GM12873 (cell line): ENCODE measurements at regions not wholly inside any gene's neighbourhood (a gene's known extent, or its start where the extent isn't known, plus 50 kb on each side); places are given as distances from the start of the nearest gene placed in this dataset.

Source experiments
- TF ChIP-seq, protein P1 (sequence below): IDR thresholded peaks from 2 replicates; pipeline ENCODE4 v1.5.1; 2012; ENCODE audit warnings: low read depth, mild to moderate bottlenecking, moderate library complexity, low read length, control low read depth; ENCODE audit not compliant: insufficient read depth; ENCODE audit errors: missing control alignments

DNA sequence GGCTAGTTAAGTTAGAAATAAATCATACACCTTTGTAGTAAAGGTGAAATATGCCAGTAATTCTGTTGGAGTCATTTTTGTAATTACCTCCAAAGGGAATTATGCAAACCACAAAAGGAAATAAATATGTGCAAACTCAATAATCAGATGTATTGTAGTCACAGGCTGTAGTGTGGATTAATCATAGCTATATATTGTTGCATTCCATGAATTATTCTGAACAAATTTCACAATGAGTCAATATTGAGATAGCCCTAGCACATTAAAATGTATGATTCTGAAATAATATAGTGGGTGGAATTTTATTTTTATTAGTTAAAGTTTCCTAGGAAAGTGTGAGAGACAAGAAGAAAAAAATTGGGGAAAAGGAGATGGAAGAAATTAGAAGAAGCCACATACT, 790.5 kb upstream of the PCDH20 start:
- TF ChIP-seq, protein P1, sequence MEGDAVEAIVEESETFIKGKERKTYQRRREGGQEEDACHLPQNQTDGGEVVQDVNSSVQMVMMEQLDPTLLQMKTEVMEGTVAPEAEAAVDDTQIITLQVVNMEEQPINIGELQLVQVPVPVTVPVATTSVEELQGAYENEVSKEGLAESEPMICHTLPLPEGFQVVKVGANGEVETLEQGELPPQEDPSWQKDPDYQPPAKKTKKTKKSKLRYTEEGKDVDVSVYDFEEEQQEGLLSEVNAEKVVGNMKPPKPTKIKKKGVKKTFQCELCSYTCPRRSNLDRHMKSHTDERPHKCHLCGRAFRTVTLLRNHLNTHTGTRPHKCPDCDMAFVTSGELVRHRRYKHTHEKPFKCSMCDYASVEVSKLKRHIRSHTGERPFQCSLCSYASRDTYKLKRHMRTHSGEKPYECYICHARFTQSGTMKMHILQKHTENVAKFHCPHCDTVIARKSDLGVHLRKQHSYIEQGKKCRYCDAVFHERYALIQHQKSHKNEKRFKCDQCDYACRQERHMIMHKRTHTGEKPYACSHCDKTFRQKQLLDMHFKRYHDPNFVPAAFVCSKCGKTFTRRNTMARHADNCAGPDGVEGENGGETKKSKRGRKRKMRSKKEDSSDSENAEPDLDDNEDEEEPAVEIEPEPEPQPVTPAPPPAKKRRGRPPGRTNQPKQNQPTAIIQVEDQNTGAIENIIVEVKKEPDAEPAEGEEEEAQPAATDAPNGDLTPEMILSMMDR = no peak

DNA sequence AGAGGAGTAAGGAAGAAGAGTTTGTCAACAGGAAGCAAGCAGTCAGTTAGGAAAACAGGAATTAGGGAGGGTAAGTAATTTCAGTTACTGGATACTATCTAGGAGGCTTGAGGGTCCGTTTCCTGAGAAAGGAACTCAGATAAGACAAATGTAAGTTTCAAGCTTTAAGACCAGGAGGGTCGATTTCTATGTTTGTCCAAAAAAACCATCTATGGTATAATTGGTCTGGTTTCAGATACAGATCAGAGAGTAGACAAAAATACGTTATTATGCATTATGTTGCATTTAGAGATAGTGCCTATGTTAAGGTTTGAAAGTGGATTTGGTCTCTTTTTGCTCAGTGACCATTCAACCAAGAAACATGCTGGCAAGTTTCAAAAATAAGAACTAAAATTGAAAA, 789.6 kb upstream of the PCDH20 start:
- TF ChIP-seq, protein P1 = no peak

DNA sequence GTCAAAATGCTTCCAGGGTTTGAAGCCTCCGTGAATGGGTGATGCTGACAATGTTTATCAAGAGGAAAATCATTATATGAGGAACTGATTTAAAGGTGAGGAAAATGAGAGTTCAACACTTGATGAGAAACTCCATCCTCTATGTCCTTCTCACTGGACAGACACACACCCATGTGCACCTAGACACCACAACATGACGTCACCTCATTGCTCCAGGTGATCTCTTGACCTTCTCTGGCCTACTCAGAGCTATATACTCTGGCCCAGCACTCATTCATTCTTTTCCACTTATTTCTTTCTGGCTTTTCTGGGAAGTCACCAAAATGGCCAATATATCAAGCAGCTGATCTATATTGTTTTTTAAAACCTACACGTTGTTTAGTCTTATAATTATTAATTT, 778.7 kb upstream of the PCDH20 start:
- TF ChIP-seq, protein P1 = no peak

DNA sequence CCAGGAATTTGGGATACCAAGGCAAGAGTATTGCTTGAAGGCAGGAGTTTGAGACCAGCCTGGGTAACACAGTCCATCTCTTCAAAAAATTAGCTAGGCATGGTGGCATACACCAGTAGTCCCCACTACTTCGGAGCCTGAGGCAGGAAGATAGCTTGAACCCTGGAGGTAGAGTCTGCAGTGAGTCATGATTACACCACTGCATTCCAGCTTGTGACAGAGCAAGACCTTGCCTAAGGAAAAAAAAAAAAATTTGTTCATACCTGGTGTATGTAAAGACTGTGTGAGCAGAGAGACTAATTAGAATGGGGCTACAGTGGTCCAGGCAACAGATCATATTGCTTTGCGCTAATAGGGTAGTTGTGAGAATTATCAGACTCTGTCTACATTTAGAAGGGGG, 778.3 kb upstream of the PCDH20 start:
- TF ChIP-seq, protein P1 = no peak

DNA sequence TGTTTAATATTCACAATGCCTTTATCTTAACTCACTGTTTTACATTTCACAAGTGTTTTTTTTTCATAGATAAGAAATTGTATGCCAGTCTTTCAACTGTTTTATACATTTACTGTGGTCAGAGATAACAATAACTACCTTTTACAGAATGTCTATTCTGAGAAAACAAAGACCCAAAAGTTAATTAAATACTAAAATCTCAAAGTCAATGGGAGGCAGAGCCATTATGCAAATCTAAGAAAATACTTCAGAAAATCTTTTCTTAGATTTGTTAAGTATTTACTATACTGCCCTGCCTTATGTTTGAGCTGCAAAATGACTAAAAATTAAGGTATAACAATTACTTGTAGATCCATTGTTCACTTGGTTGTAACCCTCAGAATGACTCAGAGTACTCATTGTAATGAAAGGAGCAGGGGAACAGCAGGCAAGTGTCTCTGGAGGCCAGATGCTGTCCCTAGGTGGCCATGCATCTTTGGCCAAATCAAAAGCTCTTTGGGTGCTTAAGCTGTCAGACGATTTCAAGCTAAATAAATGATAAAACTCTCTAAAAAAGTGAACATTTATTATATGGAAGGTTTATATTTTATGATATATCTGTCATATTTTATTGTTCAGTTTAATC, 770.1 kb upstream of the PCDH20 start:
- TF ChIP-seq, protein P1 = no peak

DNA sequence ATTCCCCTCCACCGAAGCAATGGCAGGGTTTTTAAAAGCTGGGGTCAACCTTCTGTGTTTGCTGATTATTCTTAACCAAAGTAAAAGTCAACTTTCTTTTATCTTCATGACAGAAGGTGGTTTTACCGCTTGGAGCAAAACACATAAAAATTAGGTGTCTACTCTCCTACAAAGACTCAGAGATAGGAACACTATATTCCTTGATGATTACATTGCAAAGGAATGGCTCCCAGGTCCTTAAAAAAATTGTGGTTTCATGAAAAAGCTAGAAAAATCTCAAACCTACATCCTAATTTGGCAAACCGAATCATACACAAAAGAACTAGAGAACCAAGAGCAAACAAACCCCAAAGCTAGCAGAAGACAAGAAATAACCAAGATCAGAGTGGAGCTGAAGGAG, 760.4 kb upstream of the PCDH20 start:
- TF ChIP-seq, protein P1 = no peak

DNA sequence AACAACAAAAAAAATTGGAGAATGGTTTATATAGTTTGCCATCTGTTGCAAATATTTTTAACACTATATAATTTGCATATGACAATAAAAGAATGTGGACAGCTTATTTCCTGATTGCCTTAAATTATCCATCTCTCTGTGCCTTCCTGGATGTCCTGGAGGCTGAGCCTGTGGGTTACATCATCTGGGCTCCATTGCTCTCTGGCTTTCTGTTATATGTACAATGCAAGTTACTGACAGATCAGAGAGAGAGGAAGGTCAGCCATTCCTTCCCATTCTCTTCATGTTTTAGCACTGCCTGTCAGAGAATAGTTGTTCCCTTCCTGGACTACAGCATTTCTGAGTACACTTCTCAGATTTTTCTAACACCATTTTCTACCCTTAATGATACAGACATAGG, 758.3 kb upstream of the PCDH20 start:
- TF ChIP-seq, protein P1 = no peak

DNA sequence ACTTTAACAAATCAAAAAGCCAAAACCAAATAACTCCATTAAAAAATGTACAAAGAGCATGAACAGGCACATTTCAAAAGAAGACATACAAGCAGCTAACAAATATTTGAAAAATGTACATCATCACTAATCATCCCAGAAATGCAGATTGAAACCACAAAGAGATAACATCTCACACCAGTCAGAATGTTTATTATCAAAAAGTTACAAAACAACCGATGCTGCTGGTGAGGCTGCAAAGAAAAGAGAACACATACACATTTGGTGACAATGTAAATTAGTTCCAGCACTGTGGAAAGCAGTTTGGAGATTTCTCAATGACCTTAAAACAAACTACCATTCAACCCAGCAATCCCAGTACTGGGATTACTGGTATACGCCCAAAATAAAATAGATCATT, 756.0 kb upstream of the PCDH20 start:
- TF ChIP-seq, protein P1 = no peak
